ENCODE measurements at regions not wholly inside any gene's neighbourhood (a gene's known extent, or its start where the extent isn't known, plus 50 kb on each side); places are given as distances from the start of the nearest gene placed in this dataset.
A peak's percentile ranks its signal among the peaks of the same experiment; 100 is the strongest.

- no peak for DNase-seq
- Histone ChIP-seq H3K4me3 (no peak overlapping the region), H3K9me3 (peaks cover 0 to 8% (median 0%) of the 10 kb centered on the region in 4 donors), H3K36me3 (no peaks in the 10 kb centered on the region), H3K4me1 (peaks cover 35 to 55% (median 44%) of the 10 kb centered on the region in 4 donors), H3K27me3 (no peaks in the 10 kb centered on the region), H3K27ac (peak overlapping the region in 1 of 5 donors; percentile 14)
- WGBS, 5 donors, result 79 to 88% (median 81%) methylated on average over 16 to 17 of the region's 17 CpGs
- intact Hi-C loops (cut with DNase I; ENCODE audit: low total_unique reads), result no loop called here
- TF ChIP-seq, protein P1, sequence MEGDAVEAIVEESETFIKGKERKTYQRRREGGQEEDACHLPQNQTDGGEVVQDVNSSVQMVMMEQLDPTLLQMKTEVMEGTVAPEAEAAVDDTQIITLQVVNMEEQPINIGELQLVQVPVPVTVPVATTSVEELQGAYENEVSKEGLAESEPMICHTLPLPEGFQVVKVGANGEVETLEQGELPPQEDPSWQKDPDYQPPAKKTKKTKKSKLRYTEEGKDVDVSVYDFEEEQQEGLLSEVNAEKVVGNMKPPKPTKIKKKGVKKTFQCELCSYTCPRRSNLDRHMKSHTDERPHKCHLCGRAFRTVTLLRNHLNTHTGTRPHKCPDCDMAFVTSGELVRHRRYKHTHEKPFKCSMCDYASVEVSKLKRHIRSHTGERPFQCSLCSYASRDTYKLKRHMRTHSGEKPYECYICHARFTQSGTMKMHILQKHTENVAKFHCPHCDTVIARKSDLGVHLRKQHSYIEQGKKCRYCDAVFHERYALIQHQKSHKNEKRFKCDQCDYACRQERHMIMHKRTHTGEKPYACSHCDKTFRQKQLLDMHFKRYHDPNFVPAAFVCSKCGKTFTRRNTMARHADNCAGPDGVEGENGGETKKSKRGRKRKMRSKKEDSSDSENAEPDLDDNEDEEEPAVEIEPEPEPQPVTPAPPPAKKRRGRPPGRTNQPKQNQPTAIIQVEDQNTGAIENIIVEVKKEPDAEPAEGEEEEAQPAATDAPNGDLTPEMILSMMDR (IDR thresholded peaks at IDR 0.05), result no peak
- TF ChIP-seq EP300 (IDR thresholded peaks at IDR 0.05) (no peak), POLR2A (IDR thresholded peaks at IDR 0.05) (no peak), POLR2AphosphoS5 (IDR thresholded peaks at IDR 0.05) (no peak)
These were observed 143.9 kb downstream of the C9orf50 start for GRCh38 chr9:129476821-129477611.

DNA sequence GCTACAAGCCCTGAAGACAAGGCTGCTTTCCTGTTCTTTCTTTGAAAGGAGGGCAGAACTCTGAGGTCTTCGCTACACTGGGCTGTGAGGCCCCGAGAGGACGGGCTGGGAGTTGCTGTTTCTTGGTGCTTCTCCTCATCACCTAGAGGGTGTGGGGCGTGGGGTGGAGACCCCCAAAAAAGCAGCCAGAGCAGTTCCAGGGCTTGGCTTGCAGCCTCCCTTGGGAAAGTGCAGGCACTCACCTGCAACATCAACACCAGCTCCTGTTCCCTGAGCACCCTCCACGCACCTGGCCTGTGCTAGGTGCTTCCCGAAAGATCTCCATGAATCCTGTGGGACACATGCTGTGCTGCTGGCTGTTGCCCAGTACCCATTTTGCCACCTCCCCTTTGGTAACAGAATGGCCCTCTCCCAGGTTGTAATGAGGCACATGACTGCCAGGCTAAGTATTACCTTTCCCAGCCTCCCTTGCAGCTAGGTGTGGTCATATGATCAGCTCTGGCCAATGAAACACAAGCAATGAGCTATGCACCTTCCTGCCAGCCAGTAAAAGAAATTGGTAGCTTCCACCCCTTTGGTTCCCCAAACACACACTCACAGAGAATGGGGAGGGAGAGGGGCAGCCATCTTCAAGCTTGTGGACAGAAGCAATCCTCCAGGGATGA lies 146.0 kb downstream of the C9orf50 start:
- no peak for DNase-seq
- Histone ChIP-seq H3K36me3 (no peaks in the 10 kb centered on the region), H3K4me1 (peaks cover 14 to 33% (median 25%) of the 10 kb centered on the region in 4 donors), H3K27ac (no peak overlapping the region), H3K27me3 (no peaks in the 10 kb centered on the region), H3K4me3 (no peak overlapping the region), H3K9me3 (peaks cover 0 to 8% (median 0%) of the 10 kb centered on the region in 4 donors)
- 81 to 95% (median 90%) methylated on average over 6 of the region's 6 CpGs for WGBS, 5 donors
- intact Hi-C loops (cut with DNase I; ENCODE audit: low total_unique reads), result no loop called here
- TF ChIP-seq POLR2A (IDR thresholded peaks at IDR 0.05) (no peak), POLR2AphosphoS5 (IDR thresholded peaks at IDR 0.05) (no peak), EP300 (IDR thresholded peaks at IDR 0.05) (no peak)
- TF ChIP-seq, protein P1 (IDR thresholded peaks at IDR 0.05), result no peak

DNA sequence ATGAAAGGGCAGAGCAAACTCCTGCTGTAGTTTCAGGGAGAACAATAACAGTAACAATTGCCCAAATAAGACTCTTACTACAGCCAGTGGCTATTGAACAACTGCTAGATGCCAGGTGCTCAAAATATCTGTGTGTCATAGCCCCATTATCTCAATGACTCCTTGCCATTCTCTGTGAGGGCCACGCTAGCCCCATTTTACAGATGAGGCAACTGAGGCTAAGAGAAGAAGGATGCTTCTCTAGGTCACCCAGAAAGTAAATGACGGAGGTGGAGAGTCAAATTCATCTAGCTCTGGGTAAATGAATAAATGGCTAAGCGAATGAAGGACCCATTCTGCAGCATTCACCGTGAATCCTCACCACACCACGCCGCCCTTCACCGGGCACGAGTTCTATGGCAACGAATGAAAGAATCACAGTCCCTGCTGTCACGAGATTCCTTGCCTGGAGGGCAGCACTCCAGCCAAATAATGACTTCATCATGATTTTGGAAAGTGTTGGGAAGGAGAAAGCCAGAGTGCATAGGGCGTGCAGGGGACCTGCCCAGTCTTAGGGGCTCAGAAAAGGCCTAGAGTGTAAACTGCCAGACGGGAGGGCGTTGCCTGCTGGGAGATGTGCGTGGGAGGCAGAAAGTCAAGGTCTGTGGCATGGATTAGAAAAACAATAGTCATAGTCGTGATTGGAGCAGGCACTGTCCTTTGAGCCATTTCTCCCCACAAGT lies 147.2 kb downstream of the C9orf50 start:
- intact Hi-C loops (cut with DNase I; ENCODE audit: low total_unique reads), result no loop called here
- WGBS, 5 donors, result 55 to 74% (median 60%) methylated on average over 15 of the region's 15 CpGs
- H3K4me3 ChIP-seq, result no peak overlapping the region
- H3K9me3 ChIP-seq, result peaks cover 0 to 8% (median 0%) of the 10 kb centered on the region in 4 donors
- no peaks in the 10 kb centered on the region for H3K36me3 ChIP-seq
- H3K4me1 ChIP-seq, result peaks cover 2 to 22% (median 14%) of the 10 kb centered on the region in 4 donors
- peak in 1 of 2 donors; percentile 50 for DNase-seq
- peak overlapping the region in 1 of 5 donors; percentile 2 for H3K27ac ChIP-seq
- no peaks in the 10 kb centered on the region for H3K27me3 ChIP-seq
- TF ChIP-seq POLR2AphosphoS5 (IDR thresholded peaks at IDR 0.05) (peak in 1 of 3 donors; percentile 44), EP300 (IDR thresholded peaks at IDR 0.05) (no peak), POLR2A (IDR thresholded peaks at IDR 0.05) (no peak)
- TF ChIP-seq, protein P1 (IDR thresholded peaks at IDR 0.05), result no peak

GRCh38 chr9:129472651-129473102 lies 148.2 kb downstream of the C9orf50 start:
- 66 to 81% (median 76%) methylated on average over 6 of the region's 6 CpGs for WGBS, 5 donors
- Histone ChIP-seq H3K36me3 (no peaks in the 10 kb centered on the region), H3K4me3 (no peak overlapping the region), H3K9me3 (peaks cover 0 to 8% (median 0%) of the 10 kb centered on the region in 4 donors), H3K27me3 (no peaks in the 10 kb centered on the region), H3K27ac (no peak overlapping the region), H3K4me1 (peaks cover 0 to 19% (median 11%) of the 10 kb centered on the region in 4 donors)
- no peak for DNase-seq
- intact Hi-C loops (cut with DNase I; ENCODE audit: low total_unique reads), result no loop called here
- TF ChIP-seq, protein P1 (IDR thresholded peaks at IDR 0.05), result no peak
- TF ChIP-seq POLR2A (IDR thresholded peaks at IDR 0.05), result no peak
- no peak for TF ChIP-seq EP300 (IDR thresholded peaks at IDR 0.05)
- no peak for TF ChIP-seq POLR2AphosphoS5 (IDR thresholded peaks at IDR 0.05)
